Raji (cell line): ENCODE measurements at regions not wholly inside any gene's neighbourhood (a gene's known extent, or its start where the extent isn't known, plus 50 kb on each side); places are given as distances from the start of the nearest gene placed in this dataset.

Source experiments
- POLR2A ChIP-seq: IDR thresholded peaks from 2 replicates; pipeline ENCODE4 v1.6.1; 2011; ENCODE audit warnings: low read depth, low read length, control low read depth; ENCODE audit not compliant: insufficient read depth

- TF ChIP-seq POLR2A = no peak
Observed at GRCh38 chr2:120899771-120900170, 164.1 kb downstream of the GLI2 start.

DNA sequence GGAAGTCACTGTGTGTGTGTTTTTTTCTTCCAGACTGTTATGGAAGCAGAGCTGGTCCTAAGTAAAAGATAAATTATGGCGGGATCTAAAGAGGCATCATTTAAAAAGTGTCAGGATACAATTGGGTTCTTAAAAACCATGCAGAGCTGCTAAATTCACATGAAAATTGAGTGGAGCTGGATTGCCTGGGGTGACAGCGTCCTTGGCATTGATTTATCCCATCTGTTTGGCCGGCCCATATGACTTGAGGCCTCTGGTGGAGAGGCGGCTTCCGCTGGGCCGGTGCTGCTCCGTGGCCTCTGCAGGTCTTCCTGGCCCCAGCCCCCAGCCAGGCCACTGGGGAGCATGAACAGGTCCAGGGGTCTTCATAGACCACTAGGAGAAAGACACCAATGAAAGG lies 165.5 kb downstream of the GLI2 start:
- TF ChIP-seq POLR2A = no peak

- TF ChIP-seq POLR2A = no peak
Observed at GRCh38 chr2:120902592-120902991, 166.9 kb downstream of the GLI2 start.

DNA sequence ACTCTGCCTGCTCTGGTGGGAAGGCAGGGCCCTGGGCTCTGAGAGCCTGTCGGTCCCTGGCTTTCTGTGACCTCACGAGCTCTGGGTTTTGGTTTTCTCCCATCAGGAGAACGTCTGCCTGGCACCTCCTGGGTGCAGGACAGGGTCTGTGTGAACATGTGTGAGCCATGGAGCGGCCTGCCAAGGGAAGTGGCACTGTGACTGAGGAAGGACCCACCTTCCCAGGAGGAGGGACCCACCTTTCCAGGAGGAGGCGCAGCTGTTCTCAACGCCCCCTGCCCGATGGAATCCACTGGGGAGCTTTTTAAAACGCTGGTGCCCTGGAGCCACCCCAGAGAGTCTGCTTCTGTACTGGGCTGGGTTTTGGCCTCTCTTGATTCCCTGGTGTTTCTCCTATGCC lies 168.7 kb downstream of the GLI2 start:
- TF ChIP-seq POLR2A = no peak

- no peak for TF ChIP-seq POLR2A
Observed at GRCh38 chr2:120904830-120905234, 169.2 kb downstream of the GLI2 start.

DNA sequence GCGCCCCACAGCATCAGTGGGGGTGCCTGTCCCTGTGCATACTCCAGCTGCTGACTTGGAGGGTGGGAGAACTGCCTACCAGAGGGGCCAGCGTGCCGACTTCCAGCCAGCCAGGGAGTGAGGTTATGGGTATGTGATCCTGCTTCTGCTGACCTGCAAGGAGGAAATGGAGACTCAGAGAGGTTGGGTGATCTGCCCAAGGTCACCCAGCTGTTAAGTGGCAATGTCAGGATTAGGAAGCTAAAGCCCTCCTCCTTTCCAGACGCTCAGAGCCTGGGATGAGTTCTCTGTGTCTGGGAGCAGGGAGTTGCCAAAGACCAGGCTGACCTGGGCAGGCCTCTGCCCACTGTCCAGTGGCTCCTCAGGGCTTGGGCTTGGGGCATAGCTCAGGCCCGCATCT lies 169.6 kb downstream of the GLI2 start:
- no peak for TF ChIP-seq POLR2A

- TF ChIP-seq POLR2A = no peak
Observed at GRCh38 chr2:120905824-120906571, 170.3 kb downstream of the GLI2 start.

GRCh38 chr2:120906914-120907313 lies 171.2 kb downstream of the GLI2 start:
- no peak for TF ChIP-seq POLR2A

GRCh38 chr2:120907822-120908221 lies 172.2 kb downstream of the GLI2 start:
- no peak for TF ChIP-seq POLR2A

DNA sequence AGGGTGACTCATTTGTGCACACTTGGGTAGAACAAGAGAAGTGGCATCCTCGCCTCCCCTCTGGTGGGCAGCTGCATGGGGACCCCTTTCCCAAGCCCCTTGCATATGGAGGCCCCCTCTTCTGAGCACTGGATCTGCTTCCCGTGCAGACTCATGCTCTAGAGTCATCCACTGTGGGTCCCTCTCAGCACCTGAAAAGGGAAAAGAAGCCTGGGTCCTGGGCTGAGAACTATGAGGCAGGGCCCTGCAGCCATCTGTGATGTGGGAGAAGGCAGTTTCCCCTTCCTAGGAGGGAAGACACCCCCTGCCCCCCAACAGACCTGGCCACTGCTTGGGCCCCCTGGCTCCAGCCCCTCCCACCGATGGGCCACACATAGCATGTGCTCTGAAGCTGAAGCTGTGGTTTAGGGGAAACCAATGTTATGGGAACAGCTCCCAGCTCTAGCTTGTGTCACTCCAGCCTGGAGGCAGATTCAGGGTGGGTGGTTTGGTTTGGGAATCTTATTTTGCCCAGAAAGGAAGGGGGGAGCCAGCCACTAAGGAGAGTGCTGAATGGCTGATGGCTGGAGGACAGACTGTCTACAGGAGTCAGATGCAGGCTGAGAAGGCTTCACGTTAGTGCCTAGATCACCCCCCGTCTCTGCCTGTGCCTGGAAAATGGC lies 172.8 kb downstream of the GLI2 start:
- no peak for TF ChIP-seq POLR2A

DNA sequence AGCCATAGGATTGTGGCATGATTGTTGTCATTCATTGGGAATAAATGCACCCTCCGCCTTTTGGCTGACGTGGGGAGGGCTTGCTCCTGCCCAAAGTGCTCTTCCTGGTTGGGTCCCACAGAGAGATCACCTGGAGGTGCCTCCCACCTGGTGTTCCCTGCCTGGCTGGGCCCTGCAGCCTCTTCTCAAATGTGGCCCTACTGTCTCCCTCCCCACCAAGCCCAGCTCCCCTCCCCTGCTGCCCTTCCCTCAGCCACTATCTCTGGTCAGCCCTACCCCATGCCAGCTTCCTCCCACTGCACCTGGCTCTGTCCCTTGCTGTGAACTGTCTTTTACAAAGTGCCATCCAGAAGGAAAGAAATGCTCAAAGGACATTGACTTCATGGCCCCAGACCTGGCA lies 173.4 kb downstream of the GLI2 start:
- no peak for TF ChIP-seq POLR2A

GRCh38 chr2:120910164-120910563 lies 174.5 kb downstream of the GLI2 start:
- TF ChIP-seq POLR2A = no peak

GRCh38 chr2:120910956-120911951 lies 175.6 kb downstream of the GLI2 start:
- TF ChIP-seq POLR2A = no peak

GRCh38 chr2:120912101-120912985 lies 176.7 kb downstream of the GLI2 start:
- TF ChIP-seq POLR2A = no peak

GRCh38 chr2:120913972-120914838 lies 178.5 kb downstream of the GLI2 start:
- no peak for TF ChIP-seq POLR2A
